IgD-negative memory B cell (primary cell): ENCODE measurements at regions not wholly inside any gene's neighbourhood (a gene's known extent, or its start where the extent isn't known, plus 50 kb on each side); places are given as distances from the start of the nearest gene placed in this dataset.
"Not testable (repeated sequence)": the region's sequence is repeated elsewhere in the genome, so short reads cannot be mapped to it uniquely, and the experiment has no call there.

Experiments used
- H3K27ac Mint-ChIP-seq, 3 donors: one replicate each; pipeline ENCODE4 v1.8.0; 2020 to 2022; ENCODE audit warnings: mild to moderate bottlenecking in 3 of 3, mixed read lengths in 3 of 3, moderate library complexity in 1 of 3
- H3K27me3 Mint-ChIP-seq: one replicate; pipeline ENCODE4 v1.8.0; 2021; ENCODE audit warnings: mixed read lengths
- H3K36me3 Mint-ChIP-seq: one replicate; pipeline ENCODE4 v1.8.0; 2020; ENCODE audit warnings: mild to moderate bottlenecking, mixed read lengths
- H3K4me1 Mint-ChIP-seq, 3 donors: one replicate each; pipeline ENCODE4 v1.8.0; 2020 to 2022; ENCODE audit warnings: mixed read lengths in 3 of 3, mild to moderate bottlenecking in 1 of 3
- H3K4me3 Mint-ChIP-seq, 4 donors: one replicate each; pipeline ENCODE4 v1.8.0; 2020 to 2022; ENCODE audit warnings: mild to moderate bottlenecking in 4 of 4, mixed read lengths in 4 of 4, moderate library complexity in 3 of 4
- H3K9me3 Mint-ChIP-seq, 3 donors: one replicate each; pipeline ENCODE4 v1.8.0; 2020 to 2021; ENCODE audit warnings: mixed read lengths in 3 of 3, mild to moderate bottlenecking in 1 of 3

DNA sequence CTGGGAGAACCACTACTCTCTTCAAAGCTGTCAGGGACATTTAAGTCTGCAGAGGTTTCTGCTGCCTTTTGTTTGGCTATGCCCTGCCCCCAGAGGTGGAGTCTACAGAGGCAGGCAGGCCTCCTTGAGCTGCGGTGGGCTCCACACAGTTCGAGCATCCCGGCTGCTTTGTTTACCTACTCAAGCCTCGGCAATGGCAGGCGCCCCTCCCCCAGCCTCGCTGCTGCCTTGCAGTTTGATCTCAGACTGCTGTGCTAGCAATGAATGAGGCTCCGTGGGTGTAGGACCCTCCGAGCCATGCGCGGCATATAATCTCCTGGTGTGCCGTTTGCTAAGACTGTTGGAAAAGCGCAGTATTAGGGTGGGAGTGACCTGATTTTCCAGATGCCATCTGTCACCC lies 115.3 kb upstream of the WNT7A start:
- not testable (repeated sequence) for H3K27ac Mint-ChIP-seq, H3K27me3 Mint-ChIP-seq, H3K4me1 Mint-ChIP-seq, H3K36me3 Mint-ChIP-seq, H3K9me3 Mint-ChIP-seq, H3K4me3 Mint-ChIP-seq

DNA sequence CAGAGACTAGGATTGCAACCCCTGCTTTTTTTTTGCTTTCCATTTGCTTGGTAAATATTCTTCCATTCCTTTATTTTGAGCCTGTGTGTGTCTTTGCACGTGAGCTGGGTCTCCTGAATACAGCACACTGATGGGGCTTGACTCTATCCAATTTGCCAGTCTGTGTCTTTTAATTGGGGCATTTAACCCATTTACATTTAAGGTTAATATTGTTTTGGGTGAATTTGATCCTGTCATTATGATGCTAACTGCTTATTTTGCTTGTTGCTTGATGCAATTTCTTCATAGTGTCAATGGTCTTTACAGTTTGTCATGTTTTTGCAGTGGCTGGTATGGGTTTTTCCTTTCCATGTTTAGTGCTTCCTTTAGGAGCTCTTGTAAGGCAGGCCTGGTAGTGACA lies 109.1 kb upstream of the WNT7A start:
- not testable (repeated sequence) for H3K27me3 Mint-ChIP-seq, H3K4me1 Mint-ChIP-seq
- peaks cover 5 to 14% (median 11%) of the 10 kb centered on the region in 3 donors for H3K9me3 Mint-ChIP-seq

DNA sequence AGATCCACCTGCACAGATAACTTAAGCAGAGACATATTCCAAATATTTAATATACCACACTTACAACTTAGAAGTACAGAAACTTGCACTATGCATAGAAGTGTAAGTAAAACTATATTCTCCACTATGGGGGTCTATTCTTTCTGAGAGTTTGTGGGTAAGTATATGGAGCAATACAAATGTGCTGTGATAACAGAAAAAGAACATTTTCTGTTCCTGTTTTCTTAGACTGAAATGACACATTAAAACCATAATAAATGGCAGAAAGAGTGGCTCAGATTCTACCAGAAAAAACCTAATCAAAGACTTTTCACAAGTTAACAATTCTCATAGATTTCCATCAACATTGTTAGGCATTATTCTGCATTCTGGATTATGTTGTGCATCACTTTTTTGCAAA lies 96.6 kb upstream of the WNT7A start:
- H3K4me1 Mint-ChIP-seq, result no peaks in the 10 kb centered on the region
- peaks cover 16 to 31% (median 18%) of the 10 kb centered on the region in 3 donors for H3K9me3 Mint-ChIP-seq
- no peak overlapping the region for H3K27ac Mint-ChIP-seq
- H3K4me3 Mint-ChIP-seq, result no peak overlapping the region
- H3K36me3 Mint-ChIP-seq, result no peaks in the 10 kb centered on the region
- peaks cover 1% of the 10 kb centered on the region for H3K27me3 Mint-ChIP-seq

More for the DNA sequence above, 109.1 kb upstream of the WNT7A start:
- not testable (repeated sequence) for H3K36me3 Mint-ChIP-seq, H3K4me3 Mint-ChIP-seq, H3K27ac Mint-ChIP-seq

DNA sequence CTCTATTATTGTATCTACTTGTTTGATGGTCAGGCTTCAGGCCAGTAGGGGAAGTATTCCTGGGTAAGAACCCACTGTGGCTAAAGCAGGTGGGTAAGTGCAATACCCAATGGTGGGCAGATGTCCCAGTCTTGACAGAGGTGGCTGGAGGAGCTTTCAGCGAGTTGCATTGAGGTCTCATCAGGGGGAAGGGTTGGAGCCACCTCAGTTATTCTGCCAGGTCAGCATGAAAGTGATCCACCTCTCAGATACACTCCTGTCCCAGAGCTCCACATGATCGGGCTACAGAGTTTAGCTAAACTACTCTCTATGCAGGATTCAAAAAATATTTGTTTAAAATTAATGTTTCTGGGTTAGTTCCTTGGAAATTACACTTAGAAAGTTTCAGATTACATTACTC lies 95.8 kb upstream of the WNT7A start:
- no peak overlapping the region for H3K27ac Mint-ChIP-seq
- H3K27me3 Mint-ChIP-seq, result peaks cover 3% of the 10 kb centered on the region
- H3K4me3 Mint-ChIP-seq, result no peak overlapping the region
- no peaks in the 10 kb centered on the region for H3K4me1 Mint-ChIP-seq
- H3K36me3 Mint-ChIP-seq, result no peaks in the 10 kb centered on the region
- H3K9me3 Mint-ChIP-seq, result peaks cover 20 to 35% (median 21%) of the 10 kb centered on the region in 3 donors

DNA sequence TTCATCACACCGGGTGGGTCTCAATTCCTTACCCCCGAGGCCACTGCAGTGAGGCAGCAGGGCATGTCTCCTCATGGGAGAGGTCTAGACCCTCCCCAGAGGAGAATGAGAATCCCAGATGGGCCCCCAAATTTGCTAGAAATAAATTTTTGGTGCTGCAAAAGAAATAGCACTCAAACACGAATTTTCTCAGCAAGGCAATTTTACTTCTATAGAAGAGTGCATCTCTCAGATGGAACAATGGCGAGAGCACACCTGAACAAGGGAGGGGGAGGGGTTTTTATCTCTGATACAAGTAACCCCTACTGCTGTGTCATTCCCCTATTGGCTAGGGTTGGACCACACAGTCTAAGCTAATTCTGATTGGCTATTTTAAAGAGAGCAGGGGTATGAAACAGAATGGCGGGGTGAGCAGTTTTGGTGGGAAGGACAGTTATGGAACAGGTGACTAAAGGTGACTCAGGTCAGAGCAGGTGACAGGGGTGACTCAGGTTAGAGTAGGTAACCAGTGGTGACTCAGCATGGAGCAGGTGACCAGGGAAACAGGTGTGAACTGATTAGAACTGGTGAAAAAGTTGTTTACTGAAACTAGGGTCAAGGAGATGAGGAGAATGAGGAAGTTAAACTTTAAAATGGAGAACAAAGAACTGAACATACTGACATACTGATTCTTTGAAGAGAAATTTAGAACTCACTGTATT lies 93.0 kb upstream of the WNT7A start:
- Mint-ChIP-seq H3K9me3 (peaks cover 16 to 31% (median 24%) of the 10 kb centered on the region in 3 donors), H3K27ac (no peak overlapping the region), H3K4me3 (no peak overlapping the region), H3K4me1 (no peaks in the 10 kb centered on the region), H3K27me3 (peaks cover 7% of the 10 kb centered on the region), H3K36me3 (no peaks in the 10 kb centered on the region)

DNA sequence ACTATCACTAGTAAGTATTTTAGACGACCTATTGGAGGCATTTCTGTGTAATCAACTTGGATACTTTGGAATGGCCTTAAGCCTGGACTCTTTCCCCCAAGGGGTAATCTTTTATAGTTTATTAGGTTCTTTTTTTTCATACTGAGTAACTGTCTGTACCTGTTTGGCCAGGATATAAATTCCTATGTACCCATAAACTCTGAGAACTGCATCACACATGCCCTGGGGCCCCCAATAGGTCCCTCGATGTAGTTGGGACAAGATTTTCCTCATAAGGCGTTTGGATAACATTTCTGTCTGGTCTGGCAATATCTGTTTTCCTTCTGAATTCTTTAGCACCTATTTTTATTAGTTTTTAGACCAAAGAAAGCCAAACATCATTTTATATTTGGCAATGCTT lies 86.4 kb upstream of the WNT7A start:
- H3K4me3 Mint-ChIP-seq, result no peak overlapping the region
- H3K9me3 Mint-ChIP-seq, result peaks cover 3 to 13% (median 6%) of the 10 kb centered on the region in 3 donors
- no peaks in the 10 kb centered on the region for H3K36me3 Mint-ChIP-seq
- no peaks in the 10 kb centered on the region for H3K4me1 Mint-ChIP-seq
- no peak overlapping the region for H3K27ac Mint-ChIP-seq
- H3K27me3 Mint-ChIP-seq, result peaks cover 10% of the 10 kb centered on the region

DNA sequence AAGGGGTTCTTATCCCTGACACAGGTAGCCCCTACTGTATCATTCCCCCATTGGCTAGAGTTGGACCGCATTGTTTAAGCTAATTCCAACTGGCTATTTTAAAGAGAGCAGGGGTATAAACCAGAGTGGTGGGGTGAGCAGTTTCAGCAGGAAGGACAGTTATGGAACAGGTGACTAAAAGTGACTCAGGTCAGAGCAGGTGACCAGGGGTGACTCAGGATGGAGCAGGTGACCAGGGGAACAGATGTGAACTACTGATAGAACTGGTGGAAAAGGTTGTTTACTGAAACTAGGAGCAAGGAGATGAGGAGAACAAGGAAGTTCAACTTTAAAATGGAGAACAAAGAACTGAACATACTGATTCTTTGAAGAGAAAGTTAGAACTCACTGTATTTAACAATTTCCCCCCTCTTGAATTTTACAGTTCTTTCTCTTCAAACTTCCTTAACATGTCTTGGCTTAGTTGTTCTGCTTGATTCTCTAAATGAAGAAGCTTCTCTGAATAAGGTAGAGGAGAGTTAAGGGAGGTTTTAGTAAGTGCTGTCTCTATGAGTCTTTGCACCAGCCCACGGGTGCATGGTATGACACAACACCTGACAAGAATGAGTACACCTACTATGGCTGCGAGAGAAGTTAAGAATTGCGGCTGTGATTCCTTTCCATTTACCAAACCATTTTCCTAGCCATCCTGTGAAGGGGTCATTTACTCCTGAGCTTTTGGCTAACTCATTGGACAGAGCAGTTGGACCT lies 83.4 kb upstream of the WNT7A start:
- Mint-ChIP-seq H3K36me3 (no peaks in the 10 kb centered on the region), H3K27ac (no peak overlapping the region), H3K4me1 (no peaks in the 10 kb centered on the region), H3K9me3 (peaks cover 0 to 12% (median 2%) of the 10 kb centered on the region in 3 donors), H3K4me3 (no peak overlapping the region), H3K27me3 (peaks cover 10% of the 10 kb centered on the region)

DNA sequence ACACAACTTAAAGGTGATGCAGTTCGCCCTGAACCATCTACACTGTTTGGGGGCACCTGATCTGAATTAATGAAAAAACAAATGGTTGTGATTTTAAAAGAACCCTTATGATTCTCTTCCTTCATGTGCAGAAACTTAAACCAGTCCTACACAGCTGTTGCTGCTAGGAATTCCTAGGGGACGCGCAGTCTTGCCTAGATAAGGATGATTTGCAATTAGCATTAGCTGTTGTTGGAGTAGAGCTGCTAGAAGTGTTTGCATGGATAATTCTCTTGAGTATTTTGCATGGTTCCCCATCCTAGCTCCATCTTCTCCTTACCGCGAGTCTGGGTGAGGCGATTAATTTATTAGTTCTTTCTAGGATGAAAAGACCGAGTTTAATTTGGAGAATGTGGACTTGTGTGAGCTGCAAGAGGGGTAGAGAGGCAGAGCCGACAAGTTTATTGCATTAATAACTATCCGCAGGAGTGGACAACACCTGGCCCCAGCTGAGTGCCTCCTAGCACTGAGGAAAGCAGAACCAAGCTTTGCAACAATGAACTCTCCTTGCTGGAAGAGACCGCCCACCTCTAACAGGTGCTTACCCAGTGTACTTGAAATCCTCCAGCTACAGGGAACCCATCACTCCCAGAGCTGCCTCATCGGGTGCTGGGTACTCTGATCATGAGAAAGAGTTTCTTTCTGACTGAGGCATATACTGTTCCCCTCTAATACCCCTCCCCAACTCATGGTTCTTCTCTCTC lies 75.0 kb upstream of the WNT7A start:
- Mint-ChIP-seq H3K4me1 (no peaks in the 10 kb centered on the region), H3K9me3 (peaks cover 0 to 8% (median 0%) of the 10 kb centered on the region in 3 donors), H3K27ac (no peak overlapping the region), H3K4me3 (no peak overlapping the region), H3K27me3 (peaks cover 6% of the 10 kb centered on the region), H3K36me3 (no peaks in the 10 kb centered on the region)

DNA sequence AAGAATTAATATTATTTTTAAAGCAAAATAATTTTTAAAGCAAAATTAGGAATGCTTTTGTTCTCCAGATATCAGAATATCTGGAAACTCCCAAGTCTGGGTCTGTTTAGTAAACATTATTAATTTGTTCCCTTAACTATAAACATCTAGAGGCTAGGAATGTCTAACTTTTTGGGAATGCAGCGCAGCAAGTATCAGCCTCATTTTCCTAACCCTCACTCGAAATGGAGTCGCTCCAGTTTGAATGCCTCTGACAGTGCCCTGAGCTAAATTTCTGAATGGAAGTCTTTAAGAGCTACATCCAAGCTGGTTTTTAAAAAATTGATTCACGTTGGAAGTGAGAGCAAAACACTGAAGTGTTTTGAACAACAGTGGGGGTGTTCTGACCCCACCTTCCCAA lies 74.4 kb upstream of the WNT7A start:
- H3K4me3 Mint-ChIP-seq, result no peak overlapping the region
- no peak overlapping the region for H3K27ac Mint-ChIP-seq
- peaks cover 6% of the 10 kb centered on the region for H3K27me3 Mint-ChIP-seq
- H3K9me3 Mint-ChIP-seq, result peaks cover 0 to 8% (median 0%) of the 10 kb centered on the region in 3 donors
- no peaks in the 10 kb centered on the region for H3K4me1 Mint-ChIP-seq
- no peaks in the 10 kb centered on the region for H3K36me3 Mint-ChIP-seq

DNA sequence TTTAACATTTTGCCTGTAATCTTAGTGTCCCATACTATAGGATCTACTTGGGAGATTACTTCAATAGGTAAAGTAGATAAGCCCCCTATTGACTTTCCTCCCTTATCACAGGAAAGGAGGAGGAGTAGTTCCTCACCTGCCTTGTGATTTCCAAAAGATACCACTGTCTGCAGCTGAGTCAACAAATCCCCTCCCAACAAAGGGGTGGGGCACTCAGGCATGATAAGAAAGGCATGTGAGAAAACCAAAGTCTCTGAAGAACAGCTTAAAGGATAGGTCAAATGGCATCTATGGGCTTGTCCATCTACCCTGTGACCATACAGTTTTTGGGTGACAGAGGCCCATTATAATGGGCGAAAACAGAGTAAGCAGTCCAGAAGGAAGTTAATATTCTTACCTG lies 71.3 kb upstream of the WNT7A start:
- H3K9me3 Mint-ChIP-seq, result peaks cover 2 to 13% (median 13%) of the 10 kb centered on the region in 3 donors
- peaks cover 2% of the 10 kb centered on the region for H3K36me3 Mint-ChIP-seq
- peaks cover 9% of the 10 kb centered on the region for H3K27me3 Mint-ChIP-seq
- no peak overlapping the region for H3K4me3 Mint-ChIP-seq
- H3K27ac Mint-ChIP-seq, result no peak overlapping the region
- H3K4me1 Mint-ChIP-seq, result no peaks in the 10 kb centered on the region

DNA sequence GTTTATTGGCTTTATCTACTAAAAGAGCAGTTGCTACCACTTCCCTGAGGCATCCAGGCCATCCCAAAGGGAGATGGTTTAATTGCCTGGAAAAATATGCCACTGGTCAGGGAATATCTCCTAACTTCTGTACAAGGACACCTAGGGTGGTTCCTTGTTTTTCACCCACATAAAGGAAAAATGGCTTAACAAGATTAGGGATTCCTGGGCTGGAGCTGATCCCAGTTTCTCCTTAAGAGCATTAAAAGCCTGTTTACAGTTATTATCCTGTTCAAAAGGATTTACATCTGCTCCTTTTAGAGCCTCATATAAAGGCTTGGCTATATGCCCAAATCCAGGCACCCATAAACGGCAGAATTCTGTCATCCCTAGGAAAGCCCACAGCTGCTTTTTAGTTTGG lies 70.2 kb upstream of the WNT7A start:
- H3K36me3 Mint-ChIP-seq, result peaks cover 3% of the 10 kb centered on the region
- H3K4me3 Mint-ChIP-seq, result no peak overlapping the region
- peaks cover 9% of the 10 kb centered on the region for H3K27me3 Mint-ChIP-seq
- H3K9me3 Mint-ChIP-seq, result peaks cover 2 to 21% (median 19%) of the 10 kb centered on the region in 3 donors
- no peaks in the 10 kb centered on the region for H3K4me1 Mint-ChIP-seq
- H3K27ac Mint-ChIP-seq, result no peak overlapping the region

DNA sequence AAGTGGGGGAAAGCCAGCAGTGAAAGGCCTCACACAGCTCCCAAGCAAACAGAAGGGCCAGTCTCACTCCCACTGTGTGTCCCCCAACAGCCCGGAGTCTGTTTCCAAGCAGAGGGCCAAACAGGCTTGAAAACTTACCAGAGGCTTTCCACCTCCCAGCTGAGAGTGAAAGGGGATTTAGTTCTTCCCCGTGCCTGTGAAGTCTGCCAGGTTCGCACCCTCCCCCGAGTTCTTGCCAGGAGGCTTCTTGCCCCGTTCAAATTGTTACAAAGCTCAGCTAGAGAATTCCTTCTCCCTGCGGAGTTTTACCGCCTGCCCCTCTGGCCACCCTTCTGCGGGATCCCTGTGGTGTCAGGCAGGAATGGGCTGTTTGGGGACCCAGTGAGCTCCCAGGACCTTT lies 68.0 kb upstream of the WNT7A start:
- H3K4me1 Mint-ChIP-seq, result no peaks in the 10 kb centered on the region
- H3K27ac Mint-ChIP-seq, result no peak overlapping the region
- H3K27me3 Mint-ChIP-seq, result peaks cover 9% of the 10 kb centered on the region
- H3K4me3 Mint-ChIP-seq, result no peak overlapping the region
- H3K9me3 Mint-ChIP-seq, result peaks cover 8 to 27% (median 24%) of the 10 kb centered on the region in 3 donors
- H3K36me3 Mint-ChIP-seq, result peaks cover 3% of the 10 kb centered on the region

DNA sequence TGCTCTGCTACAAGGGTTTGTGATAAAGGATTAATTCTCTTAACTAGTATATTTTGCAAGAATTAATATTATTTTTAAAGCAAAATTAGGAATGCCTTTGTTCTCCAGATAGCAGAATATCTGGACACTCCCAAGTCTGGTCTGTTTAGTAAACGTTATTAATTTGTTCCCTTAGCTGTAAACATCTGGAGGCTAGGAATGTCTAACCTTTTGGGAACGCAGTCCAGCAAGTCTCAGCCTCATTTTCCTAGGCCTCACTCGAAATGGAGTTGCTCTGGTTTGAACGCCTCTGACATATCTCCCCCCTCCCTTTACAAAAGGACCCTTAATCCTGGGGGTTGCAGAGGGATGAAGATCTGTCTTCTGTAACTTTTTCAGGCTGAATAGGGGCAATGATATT lies 59.3 kb upstream of the WNT7A start:
- Mint-ChIP-seq H3K27ac (no peak overlapping the region), H3K9me3 (peaks cover 2 to 7% (median 6%) of the 10 kb centered on the region in 3 donors), H3K36me3 (no peaks in the 10 kb centered on the region), H3K4me3 (no peak overlapping the region), H3K4me1 (no peaks in the 10 kb centered on the region), H3K27me3 (peaks cover 8% of the 10 kb centered on the region)

DNA sequence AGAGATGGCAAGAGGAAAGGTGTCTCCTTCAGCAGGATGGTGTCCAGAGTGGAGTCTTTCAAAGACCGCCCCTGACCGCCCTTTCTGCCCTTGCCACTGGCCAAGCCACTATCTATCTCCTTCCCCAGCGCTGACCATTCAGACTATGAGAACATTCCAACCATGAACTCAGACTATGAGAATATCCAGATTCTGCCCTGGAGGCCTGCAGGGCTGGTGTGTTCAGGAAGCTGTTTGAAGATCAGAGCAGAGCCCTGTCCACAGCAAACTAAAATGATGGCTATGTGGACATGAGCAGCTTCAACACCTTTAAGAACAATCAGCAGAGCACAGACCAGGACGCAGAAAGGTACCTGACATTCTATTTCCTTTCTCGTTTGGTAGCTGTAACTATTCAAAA lies 57.3 kb upstream of the WNT7A start:
- H3K9me3 Mint-ChIP-seq, result peaks cover 0 to 2% (median 2%) of the 10 kb centered on the region in 3 donors
- H3K4me3 Mint-ChIP-seq, result peak overlapping the region in 1 of 4 donors; percentile 67
- H3K4me1 Mint-ChIP-seq, result no peaks in the 10 kb centered on the region
- H3K27ac Mint-ChIP-seq, result no peak overlapping the region
- H3K27me3 Mint-ChIP-seq, result peaks cover 19% of the 10 kb centered on the region
- H3K36me3 Mint-ChIP-seq, result no peaks in the 10 kb centered on the region

DNA sequence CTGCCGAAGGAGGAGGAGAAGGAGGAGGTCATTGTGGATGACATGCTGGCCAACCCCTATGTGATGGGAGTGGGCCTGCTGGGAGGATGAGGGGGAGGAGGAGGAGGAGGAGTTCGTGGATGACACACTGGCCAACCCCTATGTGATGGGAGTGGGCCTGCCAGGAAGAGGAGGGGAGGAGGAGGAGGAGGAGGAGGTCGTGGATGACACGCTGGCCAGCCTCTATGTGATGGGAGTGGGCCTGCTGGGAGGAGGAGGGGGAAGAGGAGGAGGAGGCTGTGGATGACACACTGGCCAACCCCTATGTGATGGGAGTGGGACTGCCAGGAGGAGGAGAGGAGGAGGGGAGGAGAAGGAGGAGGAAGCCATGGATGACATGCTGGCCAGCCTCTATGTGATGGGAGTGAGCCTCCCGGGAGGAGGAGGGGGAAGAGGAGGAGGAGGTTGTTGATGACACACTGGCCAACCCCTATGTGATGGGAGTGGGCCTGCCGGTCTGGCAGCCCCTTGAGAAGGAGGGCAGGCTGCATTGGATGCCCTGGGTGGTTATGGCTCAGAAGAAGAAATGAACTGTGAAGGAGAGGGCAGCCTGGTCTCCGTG lies 55.7 kb upstream of the WNT7A start:
- Mint-ChIP-seq H3K27me3 (peaks cover 19% of the 10 kb centered on the region), H3K4me1 (no peaks in the 10 kb centered on the region), H3K27ac (no peak overlapping the region), H3K36me3 (peaks cover 3% of the 10 kb centered on the region), H3K9me3 (peaks cover 4 to 6% (median 6%) of the 10 kb centered on the region in 3 donors), H3K4me3 (no peak overlapping the region)
